ENCODE measurements at regions not wholly inside any gene's neighbourhood (a gene's known extent, or its start where the extent isn't known, plus 50 kb on each side); places are given as distances from the start of the nearest gene placed in this dataset.

DNA sequence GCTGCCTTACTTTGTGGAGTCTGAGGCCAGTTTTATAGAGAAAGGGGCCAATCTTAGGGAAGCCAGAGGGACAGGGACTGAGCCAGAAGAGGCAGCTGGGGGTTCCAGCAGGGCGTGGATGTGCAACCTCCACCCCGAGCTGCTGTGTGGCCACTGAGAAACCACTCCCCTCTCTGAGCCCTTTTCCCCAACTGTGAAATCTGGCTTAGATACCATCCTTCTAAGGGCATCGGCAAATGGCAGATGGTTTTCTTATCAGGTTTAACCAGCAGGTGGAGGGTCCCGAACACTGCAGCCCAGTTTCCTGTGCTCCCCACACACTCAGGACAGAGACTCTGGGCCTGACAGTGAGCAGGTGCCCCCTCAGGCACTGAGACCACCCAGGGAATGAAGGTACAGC lies 55.8 kb upstream of the SLC6A6 start:
- TF ChIP-seq, protein P1, sequence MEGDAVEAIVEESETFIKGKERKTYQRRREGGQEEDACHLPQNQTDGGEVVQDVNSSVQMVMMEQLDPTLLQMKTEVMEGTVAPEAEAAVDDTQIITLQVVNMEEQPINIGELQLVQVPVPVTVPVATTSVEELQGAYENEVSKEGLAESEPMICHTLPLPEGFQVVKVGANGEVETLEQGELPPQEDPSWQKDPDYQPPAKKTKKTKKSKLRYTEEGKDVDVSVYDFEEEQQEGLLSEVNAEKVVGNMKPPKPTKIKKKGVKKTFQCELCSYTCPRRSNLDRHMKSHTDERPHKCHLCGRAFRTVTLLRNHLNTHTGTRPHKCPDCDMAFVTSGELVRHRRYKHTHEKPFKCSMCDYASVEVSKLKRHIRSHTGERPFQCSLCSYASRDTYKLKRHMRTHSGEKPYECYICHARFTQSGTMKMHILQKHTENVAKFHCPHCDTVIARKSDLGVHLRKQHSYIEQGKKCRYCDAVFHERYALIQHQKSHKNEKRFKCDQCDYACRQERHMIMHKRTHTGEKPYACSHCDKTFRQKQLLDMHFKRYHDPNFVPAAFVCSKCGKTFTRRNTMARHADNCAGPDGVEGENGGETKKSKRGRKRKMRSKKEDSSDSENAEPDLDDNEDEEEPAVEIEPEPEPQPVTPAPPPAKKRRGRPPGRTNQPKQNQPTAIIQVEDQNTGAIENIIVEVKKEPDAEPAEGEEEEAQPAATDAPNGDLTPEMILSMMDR (IDR thresholded peaks at IDR 0.05; ENCODE audit: extremely low read depth in 1 of 2, insufficient read depth in 1 of 2, low read depth in 1 of 2, low read length in 2 of 2): no peak
- TF ChIP-seq POLR2AphosphoS5 (IDR thresholded peaks at IDR 0.05; ENCODE audit: insufficient read depth, low read depth, low read length) (no peak), POLR2A (IDR thresholded peaks at IDR 0.05; ENCODE audit: low read depth, low read length) (no peak), MAX (IDR thresholded peaks at IDR 0.05; ENCODE audit: insufficient read depth, insufficient read length) (no peak)
